GM19468 (cell line): ENCODE measurements at regions not wholly inside any gene's neighbourhood (a gene's known extent, or its start where the extent isn't known, plus 50 kb on each side); places are given as distances from the start of the nearest gene placed in this dataset.
"Not testable (repeated sequence)": the region's sequence is repeated elsewhere in the genome, so short reads cannot be mapped to it uniquely, and the experiment has no call there.

Experiments used
- ATAC-seq: cut with Tn5 transposase; IDR thresholded peaks from one replicate; pipeline ENCODE4 v1.9.1; 2021; ENCODE audit warnings: mild to moderate bottlenecking, moderate library complexity, moderate number of reproducible peaks; ENCODE audit not compliant: unreplicated experiment; ENCODE audit errors: extremely low read depth

- ATAC-seq: no peak
Observed at GRCh38 chr4:141447761-141448160, 188.6 kb upstream of the IL15 start.

- ATAC-seq: no peak
Observed at GRCh38 chr4:141448490-141448889, 187.9 kb upstream of the IL15 start.

GRCh38 chr4:141449927-141450326 lies 186.5 kb upstream of the IL15 start:
- ATAC-seq: no peak

GRCh38 chr4:141455651-141456050 lies 180.7 kb upstream of the IL15 start:
- no peak for ATAC-seq

GRCh38 chr4:141457653-141458052 lies 178.7 kb upstream of the IL15 start:
- ATAC-seq: no peak

GRCh38 chr4:141458501-141458900 lies 177.9 kb upstream of the IL15 start:
- no peak for ATAC-seq

GRCh38 chr4:141459020-141459419 lies 177.4 kb upstream of the IL15 start:
- no peak for ATAC-seq

- no peak for ATAC-seq
Observed at GRCh38 chr4:141462361-141462760, 174.0 kb upstream of the IL15 start.

GRCh38 chr4:141463678-141464077 lies 172.7 kb upstream of the IL15 start:
- ATAC-seq: no peak

GRCh38 chr4:141464366-141464765 lies 172.0 kb upstream of the IL15 start:
- ATAC-seq: no peak

GRCh38 chr4:141465171-141465570 lies 171.2 kb upstream of the IL15 start:
- ATAC-seq: no peak

GRCh38 chr4:141467225-141467624 lies 169.2 kb upstream of the IL15 start:
- no peak for ATAC-seq

GRCh38 chr4:141469392-141469791 lies 167.0 kb upstream of the IL15 start:
- ATAC-seq: no peak

- no peak for ATAC-seq
Observed at GRCh38 chr4:141473026-141473540, 163.3 kb upstream of the IL15 start.

GRCh38 chr4:141473952-141474351 lies 162.4 kb upstream of the IL15 start:
- ATAC-seq: no peak

GRCh38 chr4:141480950-141481349 lies 155.4 kb upstream of the IL15 start:
- ATAC-seq: no peak

- not testable (repeated sequence) for ATAC-seq
Observed at GRCh38 chr4:141484298-141484697, 152.1 kb upstream of the IL15 start.

- ATAC-seq: no peak
Observed at GRCh38 chr4:141486375-141486997, 149.9 kb upstream of the IL15 start.

GRCh38 chr4:141497627-141498026 lies 138.8 kb upstream of the IL15 start:
- peak; percentile 65 for ATAC-seq

GRCh38 chr4:141499261-141499853 lies 137.0 kb upstream of the IL15 start:
- ATAC-seq: no peak

GRCh38 chr4:141501395-141501794 lies 135.0 kb upstream of the IL15 start:
- ATAC-seq: no peak

GRCh38 chr4:141501931-141502330 lies 134.5 kb upstream of the IL15 start:
- no peak for ATAC-seq
